ENCODE measurements at regions not wholly inside any gene's neighbourhood (a gene's known extent, or its start where the extent isn't known, plus 50 kb on each side); places are given as distances from the start of the nearest gene placed in this dataset.

DNA sequence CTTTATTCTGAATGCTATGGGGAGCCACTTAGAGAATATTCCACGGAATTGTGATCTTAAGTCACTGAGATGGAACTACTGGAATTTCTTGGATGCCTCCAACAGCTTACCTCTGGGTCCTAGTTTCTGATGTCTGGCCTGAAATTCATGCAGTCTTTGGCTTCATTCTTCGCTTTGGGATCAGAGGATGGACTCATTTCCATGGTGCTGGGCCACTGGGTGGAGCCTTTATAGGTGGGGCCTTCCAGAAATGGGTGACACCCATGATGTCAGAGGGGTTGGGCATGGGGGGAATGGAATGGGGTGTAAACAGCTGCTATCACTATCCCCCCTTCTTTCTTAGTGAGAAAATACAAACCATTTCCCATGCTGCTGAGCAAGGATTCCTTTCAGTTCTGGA is 73.7 kb upstream of the FGGY start:
- no peaks in the 10 kb centered on the region for H3K27me3 ChIP-seq
- no peaks in the 10 kb centered on the region for H3K79me2 ChIP-seq
- H3K4me1 ChIP-seq (ENCODE audit: insufficient read depth), result peaks cover 19% of the 10 kb centered on the region
- H3K4me3 ChIP-seq, result no peak overlapping the region
- DNase-seq (ENCODE audit: low spot score), result no peak
- peak overlapping the region; percentile 59 for H3K27ac ChIP-seq
- no peak overlapping the region for H2AFZ ChIP-seq
- no peak overlapping the region for H3K4me2 ChIP-seq
- no peaks in the 10 kb centered on the region for H3K36me3 ChIP-seq (replicated peaks; ENCODE audit: insufficient read depth, low read depth)
- WGBS (ENCODE audit: low lambda C conversion rate, missing lambda C conversion rate), result 87% methylated on average over 2 of the region's 2 CpGs
- TF ChIP-seq, protein P1, sequence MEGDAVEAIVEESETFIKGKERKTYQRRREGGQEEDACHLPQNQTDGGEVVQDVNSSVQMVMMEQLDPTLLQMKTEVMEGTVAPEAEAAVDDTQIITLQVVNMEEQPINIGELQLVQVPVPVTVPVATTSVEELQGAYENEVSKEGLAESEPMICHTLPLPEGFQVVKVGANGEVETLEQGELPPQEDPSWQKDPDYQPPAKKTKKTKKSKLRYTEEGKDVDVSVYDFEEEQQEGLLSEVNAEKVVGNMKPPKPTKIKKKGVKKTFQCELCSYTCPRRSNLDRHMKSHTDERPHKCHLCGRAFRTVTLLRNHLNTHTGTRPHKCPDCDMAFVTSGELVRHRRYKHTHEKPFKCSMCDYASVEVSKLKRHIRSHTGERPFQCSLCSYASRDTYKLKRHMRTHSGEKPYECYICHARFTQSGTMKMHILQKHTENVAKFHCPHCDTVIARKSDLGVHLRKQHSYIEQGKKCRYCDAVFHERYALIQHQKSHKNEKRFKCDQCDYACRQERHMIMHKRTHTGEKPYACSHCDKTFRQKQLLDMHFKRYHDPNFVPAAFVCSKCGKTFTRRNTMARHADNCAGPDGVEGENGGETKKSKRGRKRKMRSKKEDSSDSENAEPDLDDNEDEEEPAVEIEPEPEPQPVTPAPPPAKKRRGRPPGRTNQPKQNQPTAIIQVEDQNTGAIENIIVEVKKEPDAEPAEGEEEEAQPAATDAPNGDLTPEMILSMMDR (IDR thresholded peaks at IDR 0.05; ENCODE audit: poor library complexity), result no peak
- no peak for TF ChIP-seq EZH2 (IDR thresholded peaks at IDR 0.05; ENCODE audit: borderline replicate concordance)
- no peak for TF ChIP-seq EZH2phosphoT487 (IDR thresholded peaks at IDR 0.05; ENCODE audit: low read depth, severe bottlenecking, unreplicated experiment)
- H3K9me3 ChIP-seq (ENCODE audit: low read depth), result no peaks in the 10 kb centered on the region
- no peaks in the 10 kb centered on the region for H3K9me2 ChIP-seq (replicated peaks; ENCODE audit: insufficient read depth)
- H4K20me1 ChIP-seq (ENCODE audit: insufficient read depth, poor library complexity, severe bottlenecking), result no peaks in the 10 kb centered on the region

DNA sequence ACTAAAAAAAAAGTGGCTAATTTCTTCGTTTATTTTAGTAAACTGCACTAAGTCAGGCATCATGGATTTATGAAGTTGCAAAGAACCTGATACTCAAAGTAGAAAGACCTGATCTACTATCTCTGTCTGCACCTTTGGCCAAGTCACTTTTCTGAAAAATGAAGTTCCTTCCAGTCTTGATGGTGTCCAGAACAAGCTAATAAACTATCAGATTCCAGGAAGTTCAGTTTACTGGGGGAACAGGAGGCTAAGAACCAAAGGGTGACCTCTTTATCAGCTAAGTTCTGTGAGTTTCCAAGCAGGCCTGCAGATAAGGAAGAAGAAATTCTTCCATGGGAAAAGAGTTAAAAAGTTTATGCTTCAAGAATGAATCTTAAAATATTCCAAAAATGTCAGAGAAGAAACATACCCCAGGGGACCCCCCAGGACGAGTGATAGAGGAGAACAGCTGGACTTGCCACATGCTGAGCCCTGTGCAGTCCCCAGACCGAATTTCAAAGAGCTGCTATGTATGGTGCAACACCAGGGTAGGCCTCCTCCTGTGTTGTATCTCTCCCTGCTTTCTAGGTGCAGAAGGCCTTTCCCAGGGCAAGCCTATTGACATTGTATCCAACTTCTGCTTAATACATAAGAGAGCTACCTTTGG is 72.8 kb upstream of the FGGY start:
- Histone ChIP-seq H3K9me2 (replicated peaks; ENCODE audit: insufficient read depth) (no peaks in the 10 kb centered on the region), H3K9me3 (ENCODE audit: low read depth) (no peaks in the 10 kb centered on the region), H2AFZ (no peak overlapping the region), H4K20me1 (ENCODE audit: insufficient read depth, poor library complexity, severe bottlenecking) (no peaks in the 10 kb centered on the region), H3K36me3 (replicated peaks; ENCODE audit: insufficient read depth, low read depth) (no peaks in the 10 kb centered on the region), H3K27me3 (no peaks in the 10 kb centered on the region), H3K27ac (peak overlapping the region; percentile 59), H3K4me3 (no peak overlapping the region), H3K4me2 (no peak overlapping the region), H3K79me2 (no peaks in the 10 kb centered on the region), H3K4me1 (ENCODE audit: insufficient read depth) (peaks cover 19% of the 10 kb centered on the region)
- TF ChIP-seq EZH2 (IDR thresholded peaks at IDR 0.05; ENCODE audit: borderline replicate concordance) (no peak), EZH2phosphoT487 (IDR thresholded peaks at IDR 0.05; ENCODE audit: low read depth, severe bottlenecking, unreplicated experiment) (no peak)
- TF ChIP-seq, protein P1 (IDR thresholded peaks at IDR 0.05; ENCODE audit: poor library complexity), result no peak
- DNase-seq (ENCODE audit: low spot score), result no peak
- WGBS (ENCODE audit: low lambda C conversion rate, missing lambda C conversion rate), result 29% methylated on average over 3 of the region's 3 CpGs

DNA sequence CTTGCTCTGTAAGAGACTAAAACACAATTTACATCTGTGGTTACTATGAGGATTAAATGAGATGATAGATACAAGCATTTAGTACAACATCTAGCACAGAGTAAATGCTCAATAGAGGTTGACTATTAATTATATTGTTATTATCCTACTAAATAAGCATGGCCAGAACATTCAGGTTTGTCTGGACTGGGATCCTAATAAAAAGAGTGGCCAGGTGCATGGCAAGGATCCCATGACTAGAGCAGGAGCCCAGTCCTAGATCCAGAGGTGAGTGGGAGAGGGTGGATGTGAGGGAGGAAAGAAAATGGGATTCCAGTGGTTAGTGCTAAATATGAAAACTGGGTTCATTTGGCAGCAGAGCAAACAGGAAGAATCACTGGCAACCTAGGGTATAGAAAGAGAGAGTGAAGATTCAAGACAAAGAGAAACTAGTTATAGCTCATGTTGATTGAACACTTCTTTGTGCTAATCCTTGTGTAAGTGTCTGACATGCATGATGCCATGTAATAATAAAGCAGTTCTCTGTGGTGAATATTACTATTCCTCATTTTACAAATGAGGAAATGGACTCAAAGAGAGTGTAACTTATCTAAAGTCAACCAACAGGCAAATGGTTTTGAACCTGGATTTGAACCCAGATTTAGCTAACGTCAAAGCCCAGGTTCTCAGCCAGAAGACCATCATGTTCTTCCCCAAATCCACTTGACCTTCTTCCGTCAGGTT is 71.1 kb upstream of the FGGY start:
- Histone ChIP-seq H4K20me1 (ENCODE audit: insufficient read depth, poor library complexity, severe bottlenecking) (no peaks in the 10 kb centered on the region), H3K4me3 (no peak overlapping the region), H3K27ac (no peak overlapping the region), H3K79me2 (no peaks in the 10 kb centered on the region), H3K36me3 (replicated peaks; ENCODE audit: insufficient read depth, low read depth) (no peaks in the 10 kb centered on the region), H3K9me2 (replicated peaks; ENCODE audit: insufficient read depth) (no peaks in the 10 kb centered on the region), H3K27me3 (no peaks in the 10 kb centered on the region), H2AFZ (no peak overlapping the region), H3K9me3 (ENCODE audit: low read depth) (no peaks in the 10 kb centered on the region), H3K4me1 (ENCODE audit: insufficient read depth) (peaks cover 15% of the 10 kb centered on the region), H3K4me2 (no peak overlapping the region)
- no peak for DNase-seq (ENCODE audit: low spot score)
- WGBS (ENCODE audit: low lambda C conversion rate, missing lambda C conversion rate), result 95% methylated on average over 2 of the region's 2 CpGs
- TF ChIP-seq EZH2phosphoT487 (IDR thresholded peaks at IDR 0.05; ENCODE audit: low read depth, severe bottlenecking, unreplicated experiment) (no peak), EZH2 (IDR thresholded peaks at IDR 0.05; ENCODE audit: borderline replicate concordance) (no peak)
- TF ChIP-seq, protein P1 (IDR thresholded peaks at IDR 0.05; ENCODE audit: poor library complexity), result no peak

All from hepatocyte (in vitro differentiated cells).